ENCODE measurements at regions not wholly inside any gene's neighbourhood (a gene's known extent, or its start where the extent isn't known, plus 50 kb on each side); places are given as distances from the start of the nearest gene placed in this dataset.

GRCh38 chr18:42326752-42327151 is 371.7 kb downstream of the PIK3C3 start:
- no peak for TF ChIP-seq TP53 (CRISPR knock-in tag; IDR thresholded peaks at IDR 0.05)
- TF ChIP-seq RCOR1 (IDR thresholded peaks at IDR 0.05; ENCODE audit: low read depth, low read length), result no peak
- no peak for TF ChIP-seq POLR2A (IDR thresholded peaks at IDR 0.05; ENCODE audit: low read length)
- TF ChIP-seq CTCF (IDR thresholded peaks at IDR 0.05), result no peak
- TF ChIP-seq, protein P1, sequence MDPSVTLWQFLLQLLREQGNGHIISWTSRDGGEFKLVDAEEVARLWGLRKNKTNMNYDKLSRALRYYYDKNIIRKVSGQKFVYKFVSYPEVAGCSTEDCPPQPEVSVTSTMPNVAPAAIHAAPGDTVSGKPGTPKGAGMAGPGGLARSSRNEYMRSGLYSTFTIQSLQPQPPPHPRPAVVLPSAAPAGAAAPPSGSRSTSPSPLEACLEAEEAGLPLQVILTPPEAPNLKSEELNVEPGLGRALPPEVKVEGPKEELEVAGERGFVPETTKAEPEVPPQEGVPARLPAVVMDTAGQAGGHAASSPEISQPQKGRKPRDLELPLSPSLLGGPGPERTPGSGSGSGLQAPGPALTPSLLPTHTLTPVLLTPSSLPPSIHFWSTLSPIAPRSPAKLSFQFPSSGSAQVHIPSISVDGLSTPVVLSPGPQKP (IDR thresholded peaks at IDR 0.05; ENCODE audit: low read depth, low read length), result no peak
- no peak for TF ChIP-seq POLR2AphosphoS2 (conservative IDR thresholded peaks at IDR 0.05; ENCODE audit: low read length)
- no peak for TF ChIP-seq BHLHE40 (IDR thresholded peaks at IDR 0.05; ENCODE audit: low read depth, low read length)
- no peak for TF ChIP-seq PHF8 (IDR thresholded peaks at IDR 0.05; ENCODE audit: borderline replicate concordance, low read depth)
